ENCODE measurements at regions not wholly inside any gene's neighbourhood (a gene's known extent, or its start where the extent isn't known, plus 50 kb on each side); places are given as distances from the start of the nearest gene placed in this dataset.

- TF ChIP-seq POLR2A (IDR thresholded peaks at IDR 0.05): no peak
- TF ChIP-seq, protein P1, sequence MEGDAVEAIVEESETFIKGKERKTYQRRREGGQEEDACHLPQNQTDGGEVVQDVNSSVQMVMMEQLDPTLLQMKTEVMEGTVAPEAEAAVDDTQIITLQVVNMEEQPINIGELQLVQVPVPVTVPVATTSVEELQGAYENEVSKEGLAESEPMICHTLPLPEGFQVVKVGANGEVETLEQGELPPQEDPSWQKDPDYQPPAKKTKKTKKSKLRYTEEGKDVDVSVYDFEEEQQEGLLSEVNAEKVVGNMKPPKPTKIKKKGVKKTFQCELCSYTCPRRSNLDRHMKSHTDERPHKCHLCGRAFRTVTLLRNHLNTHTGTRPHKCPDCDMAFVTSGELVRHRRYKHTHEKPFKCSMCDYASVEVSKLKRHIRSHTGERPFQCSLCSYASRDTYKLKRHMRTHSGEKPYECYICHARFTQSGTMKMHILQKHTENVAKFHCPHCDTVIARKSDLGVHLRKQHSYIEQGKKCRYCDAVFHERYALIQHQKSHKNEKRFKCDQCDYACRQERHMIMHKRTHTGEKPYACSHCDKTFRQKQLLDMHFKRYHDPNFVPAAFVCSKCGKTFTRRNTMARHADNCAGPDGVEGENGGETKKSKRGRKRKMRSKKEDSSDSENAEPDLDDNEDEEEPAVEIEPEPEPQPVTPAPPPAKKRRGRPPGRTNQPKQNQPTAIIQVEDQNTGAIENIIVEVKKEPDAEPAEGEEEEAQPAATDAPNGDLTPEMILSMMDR (IDR thresholded peaks at IDR 0.05): no peak
Measured at GRCh38 chr1:21340230-21340945, 50.1 kb upstream of the ECE1 start.

Measured in heart left ventricle (tissue), 13 donors.